Prostate gland (tissue), 2 donors: ENCODE measurements at regions not wholly inside any gene's neighbourhood (a gene's known extent, or its start where the extent isn't known, plus 50 kb on each side); places are given as distances from the start of the nearest gene placed in this dataset.

Source experiments
- DNase-seq: peaks from one replicate; pipeline ENCODE4 v3.0.0-alpha.2; 2019; ENCODE audit warnings: low spot score
- H3K27ac ChIP-seq, 2 donors: fragments of 200-600 bp; sonication (generic); 2 replicates each; pipeline ENCODE4 v1.5.1; 2017 to 2019
- H3K27me3 ChIP-seq: fragments of 200-600 bp; sonication (generic); replicated peaks from 2 replicates; pipeline ENCODE4 v1.5.1; 2019; ENCODE audit not compliant: insufficient read depth
- H3K36me3 ChIP-seq, 2 donors: fragments of 200-600 bp; sonication (generic); 1 replicate in 1 of 2; 2 replicates in 1 of 2; pipeline versions ENCODE4 v1.5.1 to v1.8.1; 2017 to 2019
- H3K4me1 ChIP-seq: fragments of 200-600 bp; sonication (generic); replicated peaks from 2 replicates; pipeline ENCODE4 v1.5.1; 2019
- H3K4me3 ChIP-seq, 2 donors: fragments of 200-600 bp; sonication (generic); 2 replicates each; pipeline ENCODE4 v1.5.1; 2017 to 2019
- H3K9me3 ChIP-seq: fragments of 200-600 bp; sonication (generic); 2 replicates; pipeline ENCODE4 v1.5.1; 2017
- CTCF ChIP-seq, 4 experiments: fragments of 200-600 bp in 2 of 4; fragments of 450-650 bp in 2 of 4; sonication (generic) in 2 of 4; IDR thresholded peaks; 1 replicate in 3 of 4; 2 replicates in 1 of 4; pipeline ENCODE4 v1.5.1; 2016 to 2019; ENCODE audit warnings: antibody characterized with exemption in 4 of 4, mild to moderate bottlenecking in 2 of 4, moderate library complexity in 2 of 4
- POLR2A ChIP-seq: fragments of 450-650 bp; IDR thresholded peaks from one replicate; pipeline ENCODE4 v1.6.1; 2016; ENCODE audit warnings: antibody characterized with exemption, mild to moderate bottlenecking
- POLR2AphosphoS5 ChIP-seq: sonication (generic); formaldehyde crosslinking; IDR thresholded peaks from one replicate; pipeline ENCODE4 v1.6.1; 2017; ENCODE audit warnings: antibody characterized with exemption
- WGBS: methylation state at CpG from one replicate; pipeline ENCODE4 v1.1.5; 2018; 5-methylcytosine and 5-hydroxymethylcytosine counted together
- intact Hi-C: fragments of 100-400 bp; cut with DNase I; formaldehyde crosslinking; loops from one replicate; pipeline ENCODE4 v1.14.2; 2022

- Histone ChIP-seq H3K36me3 (no peaks in the 10 kb centered on the region), H3K4me3 (no peak overlapping the region), H3K27ac (no peak overlapping the region), H3K9me3 (no peaks in the 10 kb centered on the region), H3K27me3 (no peaks in the 10 kb centered on the region), H3K4me1 (no peaks in the 10 kb centered on the region)
- no peak for TF ChIP-seq CTCF (IDR thresholded peaks at IDR 0.05)
- TF ChIP-seq POLR2A = no peak
- TF ChIP-seq POLR2AphosphoS5 = no peak
- no peak for DNase-seq
- intact Hi-C loops = no loop called here
- 62% methylated on average over 11 of the region's 11 CpGs for WGBS
Measured at GRCh38 chr4:175971388-175972179, 94.1 kb upstream of the WDR17 start.

DNA sequence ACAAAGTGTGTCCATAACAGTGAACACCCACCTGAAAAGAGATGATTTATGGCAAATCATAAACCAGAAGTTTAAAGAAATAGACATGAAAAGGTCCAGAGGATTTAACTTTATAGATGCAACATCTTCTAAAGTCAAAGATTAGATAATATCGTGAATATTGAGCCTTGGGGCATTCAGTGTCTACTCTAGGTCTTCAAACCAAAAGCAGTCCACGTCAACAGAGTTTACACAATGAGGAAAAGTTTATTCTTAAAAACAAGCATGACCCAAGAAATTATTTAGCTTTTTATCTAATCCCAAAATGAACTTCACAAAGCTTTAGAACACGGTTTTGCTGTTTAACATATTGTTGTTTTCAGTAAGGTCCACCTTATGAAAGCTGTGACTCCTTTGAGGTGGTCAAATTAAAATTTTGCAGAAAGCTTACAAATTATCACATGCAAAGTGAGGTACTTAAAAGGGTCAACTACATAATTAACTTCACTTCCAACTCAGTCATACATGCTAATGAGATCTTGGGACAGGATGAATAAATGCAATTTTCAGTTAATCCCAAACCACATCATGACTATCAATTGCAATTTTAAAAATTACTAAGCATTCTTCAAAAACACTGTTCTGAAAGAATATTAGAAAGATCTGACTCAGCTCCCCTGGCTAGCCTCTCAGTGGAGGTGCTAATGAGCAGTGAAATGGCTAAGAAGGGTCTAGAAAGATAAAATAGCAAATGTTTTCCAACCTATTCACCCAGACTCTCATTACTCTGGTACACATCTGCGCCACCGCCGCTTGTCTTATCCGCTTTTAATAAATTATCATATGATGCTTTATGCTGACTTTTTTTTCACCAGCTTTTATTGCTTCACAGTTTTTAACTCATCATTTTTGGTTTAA, 92.4 kb upstream of the WDR17 start:
- H3K36me3 ChIP-seq = no peaks in the 10 kb centered on the region
- TF ChIP-seq POLR2AphosphoS5 = no peak
- H3K27ac ChIP-seq = no peak overlapping the region
- H3K9me3 ChIP-seq = no peaks in the 10 kb centered on the region
- no peak for DNase-seq
- H3K27me3 ChIP-seq = no peaks in the 10 kb centered on the region
- 80% methylated on average over 7 of the region's 7 CpGs for WGBS
- intact Hi-C loops = no loop called here
- H3K4me1 ChIP-seq = no peaks in the 10 kb centered on the region
- H3K4me3 ChIP-seq = no peak overlapping the region

DNA sequence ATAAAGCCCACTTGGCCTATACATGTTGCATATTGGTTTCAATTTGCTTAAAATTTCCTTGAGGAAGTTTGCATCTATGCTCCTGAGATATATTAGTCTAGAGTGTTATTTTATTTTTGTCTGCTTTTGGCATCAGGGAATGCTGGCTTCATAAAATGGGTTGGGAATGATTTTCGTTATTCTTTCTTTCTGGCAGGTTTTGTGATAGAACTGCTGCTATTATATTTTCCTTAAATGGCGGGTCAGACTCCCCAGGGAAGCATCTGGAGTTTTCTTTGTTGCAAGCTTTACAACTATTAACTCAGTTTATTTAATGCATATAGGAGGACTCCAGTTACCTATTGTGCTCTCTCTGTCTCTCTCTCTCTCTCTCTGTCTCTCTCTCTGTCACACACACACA, 82.0 kb upstream of the WDR17 start:
- intact Hi-C loops = no loop called here
- no peaks in the 10 kb centered on the region for H3K27me3 ChIP-seq
- 80% methylated on average over 2 of the region's 2 CpGs for WGBS
- H3K9me3 ChIP-seq = no peaks in the 10 kb centered on the region
- no peak overlapping the region for H3K4me3 ChIP-seq
- H3K36me3 ChIP-seq = no peaks in the 10 kb centered on the region
- no peaks in the 10 kb centered on the region for H3K4me1 ChIP-seq
- H3K27ac ChIP-seq = no peak overlapping the region
- DNase-seq = no peak
- no peak for TF ChIP-seq CTCF (IDR thresholded peaks at IDR 0.05)

GRCh38 chr4:175986668-175987067, 79.0 kb upstream of the WDR17 start:
- no peak for TF ChIP-seq POLR2A
- no peak for TF ChIP-seq POLR2AphosphoS5
- no peak for TF ChIP-seq CTCF (IDR thresholded peaks at IDR 0.05)
- Histone ChIP-seq H3K27me3 (no peaks in the 10 kb centered on the region), H3K27ac (no peak overlapping the region), H3K36me3 (no peaks in the 10 kb centered on the region), H3K4me3 (no peak overlapping the region), H3K9me3 (no peaks in the 10 kb centered on the region), H3K4me1 (no peaks in the 10 kb centered on the region)
- WGBS = 79% methylated on average over 1 of the region's 1 CpG
- DNase-seq = no peak
- intact Hi-C loops = no loop called here

- no peaks in the 10 kb centered on the region for H3K36me3 ChIP-seq
- TF ChIP-seq POLR2A (no peak), CTCF (IDR thresholded peaks at IDR 0.05) (no peak), POLR2AphosphoS5 (no peak)
- H3K27ac ChIP-seq = no peak overlapping the region
- no peak overlapping the region for H3K4me3 ChIP-seq
- H3K4me1 ChIP-seq = no peaks in the 10 kb centered on the region
- no peaks in the 10 kb centered on the region for H3K9me3 ChIP-seq
- no peaks in the 10 kb centered on the region for H3K27me3 ChIP-seq
- WGBS = 84% methylated on average over 1 of the region's 1 CpG
- no peak for DNase-seq
- intact Hi-C loops = no loop called here
Measured at GRCh38 chr4:175988511-175988910, 77.1 kb upstream of the WDR17 start.
